Ishikawa (cell line): ENCODE measurements at regions not wholly inside any gene's neighbourhood (a gene's known extent, or its start where the extent isn't known, plus 50 kb on each side); places are given as distances from the start of the nearest gene placed in this dataset.

ENCODE experiments used
- CEBPB ChIP-seq: IDR thresholded peaks from 2 replicates; pipeline ENCODE4 v1.6.1; 2012
- EP300 ChIP-seq: IDR thresholded peaks from 2 replicates; pipeline ENCODE4 v1.6.1; 2012; ENCODE audit warnings: borderline replicate concordance
- FOXM1 ChIP-seq: IDR thresholded peaks from 2 replicates; pipeline ENCODE4 v1.6.1; 2012; ENCODE audit warnings: low read depth, borderline replicate concordance
- MAX ChIP-seq: IDR thresholded peaks from 2 replicates; pipeline ENCODE4 v1.6.1; 2012
- RAD21 ChIP-seq: IDR thresholded peaks from 2 replicates; pipeline ENCODE4 v1.6.1; 2012; ENCODE audit warnings: low read depth
- TAF1 ChIP-seq: IDR thresholded peaks from 2 replicates; pipeline ENCODE4 v1.6.1; 2012; ENCODE audit warnings: low read depth, mild to moderate bottlenecking
- TEAD4 ChIP-seq: IDR thresholded peaks from 2 replicates; pipeline ENCODE4 v1.6.1; 2012
- YY1 ChIP-seq: IDR thresholded peaks from 2 replicates; pipeline ENCODE4 v1.6.1; 2012; ENCODE audit warnings: low read depth

GRCh38 chr13:91280801-91281200 lies 66.7 kb upstream of the MIR17HG start:
- no peak for TF ChIP-seq MAX
- TF ChIP-seq CEBPB: no peak
- no peak for TF ChIP-seq FOXM1
- TF ChIP-seq YY1: no peak
- no peak for TF ChIP-seq TEAD4
- no peak for TF ChIP-seq TAF1
- no peak for TF ChIP-seq EP300
- no peak for TF ChIP-seq RAD21
